ENCODE measurements at regions not wholly inside any gene's neighbourhood (a gene's known extent, or its start where the extent isn't known, plus 50 kb on each side); places are given as distances from the start of the nearest gene placed in this dataset.
"Not testable (repeated sequence)": the region's sequence is repeated elsewhere in the genome, so short reads cannot be mapped to it uniquely, and the experiment has no call there.

- Histone ChIP-seq H3K9me3 (ENCODE audit: control insufficient read depth, low read length) (peaks cover 6% of the 10 kb centered on the region), H3K27ac (ENCODE audit: low read depth, low read length, severe bottlenecking) (peak overlapping the region; percentile 29), H3K4me3 (ENCODE audit: extremely low read depth, insufficient read depth, low read length, poor library complexity, severe bottlenecking) (no peak overlapping the region), H3K4me1 (ENCODE audit: control insufficient read depth, insufficient read depth, low read length, poor library complexity, severe bottlenecking) (no peaks in the 10 kb centered on the region), H3K36me3 (ENCODE audit: control insufficient read depth, insufficient read depth, low read length) (no peaks in the 10 kb centered on the region)
- 88 to 89% methylated on average over 3 to 4 of the region's 4 CpGs for WGBS, 2 experiments (ENCODE audit: insufficient coverage in 2 of 2)
Measured at GRCh38 chr14:51342226-51342625, 102.2 kb downstream of the TMX1 start.

GRCh38 chr14:51351997-51352396 is 112.0 kb downstream of the TMX1 start:
- Histone ChIP-seq H3K4me1 (ENCODE audit: control insufficient read depth, insufficient read depth, low read length, poor library complexity, severe bottlenecking) (peaks cover under 1% of the 10 kb centered on the region), H3K27ac (ENCODE audit: low read depth, low read length, severe bottlenecking) (no peak overlapping the region), H3K4me3 (ENCODE audit: extremely low read depth, insufficient read depth, low read length, poor library complexity, severe bottlenecking) (no peak overlapping the region), H3K9me3 (ENCODE audit: control insufficient read depth, low read length) (peaks cover 5% of the 10 kb centered on the region), H3K36me3 (ENCODE audit: control insufficient read depth, insufficient read depth, low read length) (no peaks in the 10 kb centered on the region)
- 92 to 94% methylated on average over 14 to 18 of the region's 20 CpGs for WGBS, 2 experiments (ENCODE audit: insufficient coverage in 2 of 2)

GRCh38 chr14:51353901-51354300 is 113.9 kb downstream of the TMX1 start:
- WGBS, 2 experiments (ENCODE audit: insufficient coverage in 2 of 2): 86% methylated on average over 1 of the region's 1 CpG; no CpG with 5 or more reads in 1 of the 2 experiments
- Histone ChIP-seq H3K4me1 (ENCODE audit: control insufficient read depth, insufficient read depth, low read length, poor library complexity, severe bottlenecking) (peaks cover 4% of the 10 kb centered on the region), H3K27ac (ENCODE audit: low read depth, low read length, severe bottlenecking) (no peak overlapping the region), H3K9me3 (ENCODE audit: control insufficient read depth, low read length) (no peaks in the 10 kb centered on the region), H3K36me3 (ENCODE audit: control insufficient read depth, insufficient read depth, low read length) (no peaks in the 10 kb centered on the region), H3K4me3 (ENCODE audit: extremely low read depth, insufficient read depth, low read length, poor library complexity, severe bottlenecking) (no peak overlapping the region)

GRCh38 chr14:51354846-51355245 is 114.8 kb downstream of the TMX1 start:
- Histone ChIP-seq H3K27ac (ENCODE audit: low read depth, low read length, severe bottlenecking) (no peak overlapping the region), H3K4me3 (ENCODE audit: extremely low read depth, insufficient read depth, low read length, poor library complexity, severe bottlenecking) (no peak overlapping the region), H3K4me1 (ENCODE audit: control insufficient read depth, insufficient read depth, low read length, poor library complexity, severe bottlenecking) (peaks cover 4% of the 10 kb centered on the region), H3K9me3 (ENCODE audit: control insufficient read depth, low read length) (no peaks in the 10 kb centered on the region), H3K36me3 (ENCODE audit: control insufficient read depth, insufficient read depth, low read length) (no peaks in the 10 kb centered on the region)
- WGBS, 2 experiments (ENCODE audit: insufficient coverage in 2 of 2): 100% methylated on average over 1 of the region's 1 CpG; no CpG with 5 or more reads in 1 of the 2 experiments

- H3K27ac ChIP-seq (ENCODE audit: low read depth, low read length, severe bottlenecking): no peak overlapping the region
- H3K9me3 ChIP-seq (ENCODE audit: control insufficient read depth, low read length): no peaks in the 10 kb centered on the region
- H3K4me1 ChIP-seq (ENCODE audit: control insufficient read depth, insufficient read depth, low read length, poor library complexity, severe bottlenecking): peaks cover 4% of the 10 kb centered on the region
- H3K36me3 ChIP-seq (ENCODE audit: control insufficient read depth, insufficient read depth, low read length): no peaks in the 10 kb centered on the region
- 75 to 86% methylated on average over 2 to 3 of the region's 5 CpGs for WGBS, 2 experiments (ENCODE audit: insufficient coverage in 2 of 2)
- H3K4me3 ChIP-seq (ENCODE audit: extremely low read depth, insufficient read depth, low read length, poor library complexity, severe bottlenecking): no peak overlapping the region
Measured at GRCh38 chr14:51356381-51356780, 116.3 kb downstream of the TMX1 start.

- Histone ChIP-seq H3K36me3 (ENCODE audit: control insufficient read depth, insufficient read depth, low read length) (no peaks in the 10 kb centered on the region), H3K9me3 (ENCODE audit: control insufficient read depth, low read length) (no peaks in the 10 kb centered on the region), H3K4me1 (ENCODE audit: control insufficient read depth, insufficient read depth, low read length, poor library complexity, severe bottlenecking) (peaks cover 4% of the 10 kb centered on the region), H3K27ac (ENCODE audit: low read depth, low read length, severe bottlenecking) (no peak overlapping the region), H3K4me3 (ENCODE audit: extremely low read depth, insufficient read depth, low read length, poor library complexity, severe bottlenecking) (no peak overlapping the region)
- no CpG with 5 or more reads among the region's 3 CpGs for WGBS, 2 experiments (ENCODE audit: insufficient coverage in 2 of 2)
Measured at GRCh38 chr14:51357250-51357649, 117.2 kb downstream of the TMX1 start.

GRCh38 chr14:51360592-51360991 is 120.5 kb downstream of the TMX1 start:
- no peak overlapping the region for H3K4me3 ChIP-seq (ENCODE audit: extremely low read depth, insufficient read depth, low read length, poor library complexity, severe bottlenecking)
- WGBS, 2 experiments (ENCODE audit: insufficient coverage in 2 of 2): 96 to 97% methylated on average over 5 of the region's 7 CpGs
- no peak overlapping the region for H3K27ac ChIP-seq (ENCODE audit: low read depth, low read length, severe bottlenecking)
- H3K4me1 ChIP-seq (ENCODE audit: control insufficient read depth, insufficient read depth, low read length, poor library complexity, severe bottlenecking): peaks cover 4% of the 10 kb centered on the region
- no peaks in the 10 kb centered on the region for H3K36me3 ChIP-seq (ENCODE audit: control insufficient read depth, insufficient read depth, low read length)
- H3K9me3 ChIP-seq (ENCODE audit: control insufficient read depth, low read length): no peaks in the 10 kb centered on the region

GRCh38 chr14:51365241-51365965 is 125.4 kb downstream of the TMX1 start:
- WGBS, 2 experiments (ENCODE audit: insufficient coverage in 2 of 2): 71 to 78% methylated on average over 5 to 7 of the region's 7 CpGs
- H3K36me3 ChIP-seq (ENCODE audit: control insufficient read depth, insufficient read depth, low read length): no peaks in the 10 kb centered on the region
- no peaks in the 10 kb centered on the region for H3K4me1 ChIP-seq (ENCODE audit: control insufficient read depth, insufficient read depth, low read length, poor library complexity, severe bottlenecking)
- H3K27ac ChIP-seq (ENCODE audit: low read depth, low read length, severe bottlenecking): no peak overlapping the region
- no peak overlapping the region for H3K4me3 ChIP-seq (ENCODE audit: extremely low read depth, insufficient read depth, low read length, poor library complexity, severe bottlenecking)
- no peaks in the 10 kb centered on the region for H3K9me3 ChIP-seq (ENCODE audit: control insufficient read depth, low read length)

GRCh38 chr14:51366460-51366859 is 126.4 kb downstream of the TMX1 start:
- not testable (repeated sequence) for H3K9me3 ChIP-seq (ENCODE audit: control insufficient read depth, low read length); H3K4me3 ChIP-seq (ENCODE audit: extremely low read depth, insufficient read depth, low read length, poor library complexity, severe bottlenecking); H3K4me1 ChIP-seq (ENCODE audit: control insufficient read depth, insufficient read depth, low read length, poor library complexity, severe bottlenecking); H3K27ac ChIP-seq (ENCODE audit: low read depth, low read length, severe bottlenecking); H3K36me3 ChIP-seq (ENCODE audit: control insufficient read depth, insufficient read depth, low read length)
- WGBS, 2 experiments (ENCODE audit: insufficient coverage in 2 of 2): 89 to 93% methylated on average over 2 to 6 of the region's 14 CpGs

GRCh38 chr14:51366866-51367599 is 127.0 kb downstream of the TMX1 start:
- H3K4me1 ChIP-seq (ENCODE audit: control insufficient read depth, insufficient read depth, low read length, poor library complexity, severe bottlenecking); H3K4me3 ChIP-seq (ENCODE audit: extremely low read depth, insufficient read depth, low read length, poor library complexity, severe bottlenecking); H3K36me3 ChIP-seq (ENCODE audit: control insufficient read depth, insufficient read depth, low read length); H3K9me3 ChIP-seq (ENCODE audit: control insufficient read depth, low read length); H3K27ac ChIP-seq (ENCODE audit: low read depth, low read length, severe bottlenecking): not testable (repeated sequence)
- WGBS, 2 experiments (ENCODE audit: insufficient coverage in 2 of 2): no CpG with 5 or more reads among the region's 7 CpGs

GRCh38 chr14:51367600-51367931 is 127.5 kb downstream of the TMX1 start:
- 100% methylated on average over 1 of the region's 1 CpG; no CpG with 5 or more reads in 1 of the 2 experiments for WGBS, 2 experiments (ENCODE audit: insufficient coverage in 2 of 2)
- Histone ChIP-seq H3K4me3 (ENCODE audit: extremely low read depth, insufficient read depth, low read length, poor library complexity, severe bottlenecking) (no peak overlapping the region), H3K9me3 (ENCODE audit: control insufficient read depth, low read length) (no peaks in the 10 kb centered on the region), H3K36me3 (ENCODE audit: control insufficient read depth, insufficient read depth, low read length) (no peaks in the 10 kb centered on the region), H3K27ac (ENCODE audit: low read depth, low read length, severe bottlenecking) (no peak overlapping the region), H3K4me1 (ENCODE audit: control insufficient read depth, insufficient read depth, low read length, poor library complexity, severe bottlenecking) (no peaks in the 10 kb centered on the region)

Measured in mesodermal cell (in vitro differentiated cells).